Sigmoid colon (tissue), 3 donors: ENCODE measurements at regions not wholly inside any gene's neighbourhood (a gene's known extent, or its start where the extent isn't known, plus 50 kb on each side); places are given as distances from the start of the nearest gene placed in this dataset.

ENCODE experiments used
- POLR2A ChIP-seq, 2 donors: fragments of 450-650 bp; IDR thresholded peaks; one replicate each; pipeline ENCODE4 v1.6.1; 2016; ENCODE audit warnings: antibody characterized with exemption in 2 of 2, mild to moderate bottlenecking in 2 of 2, moderate library complexity in 2 of 2
- TF ChIP-seq, protein P1 (sequence below), 4 experiments: fragments of 450-650 bp in 3 of 4; fragments of 200-600 bp in 1 of 4; IDR thresholded peaks; one replicate each; pipeline ENCODE4 v1.5.1; 2016 to 2019; ENCODE audit warnings: antibody characterized with exemption in 4 of 4, mild to moderate bottlenecking in 3 of 4, moderate library complexity in 2 of 4

DNA sequence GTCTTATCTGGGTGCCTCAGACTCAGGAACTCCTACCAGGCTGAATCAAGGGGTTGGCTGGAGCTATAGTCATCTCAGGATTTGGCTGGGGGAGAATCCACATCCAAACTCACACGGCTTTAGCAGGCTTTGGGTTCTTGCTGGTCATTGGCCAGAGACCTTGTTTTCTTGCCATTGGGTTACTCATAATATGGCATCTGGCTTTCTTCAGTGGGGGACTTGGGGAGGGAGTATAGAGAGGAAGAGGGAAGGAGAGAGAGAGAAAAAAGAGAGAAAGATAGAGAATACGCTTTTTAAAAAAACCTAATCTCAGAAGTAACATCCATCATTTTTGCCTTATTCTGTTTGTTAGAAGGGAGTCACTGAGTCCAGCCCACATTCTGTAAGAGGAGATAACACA is 191.5 kb upstream of the SHISA6 start:
- TF ChIP-seq, protein P1, sequence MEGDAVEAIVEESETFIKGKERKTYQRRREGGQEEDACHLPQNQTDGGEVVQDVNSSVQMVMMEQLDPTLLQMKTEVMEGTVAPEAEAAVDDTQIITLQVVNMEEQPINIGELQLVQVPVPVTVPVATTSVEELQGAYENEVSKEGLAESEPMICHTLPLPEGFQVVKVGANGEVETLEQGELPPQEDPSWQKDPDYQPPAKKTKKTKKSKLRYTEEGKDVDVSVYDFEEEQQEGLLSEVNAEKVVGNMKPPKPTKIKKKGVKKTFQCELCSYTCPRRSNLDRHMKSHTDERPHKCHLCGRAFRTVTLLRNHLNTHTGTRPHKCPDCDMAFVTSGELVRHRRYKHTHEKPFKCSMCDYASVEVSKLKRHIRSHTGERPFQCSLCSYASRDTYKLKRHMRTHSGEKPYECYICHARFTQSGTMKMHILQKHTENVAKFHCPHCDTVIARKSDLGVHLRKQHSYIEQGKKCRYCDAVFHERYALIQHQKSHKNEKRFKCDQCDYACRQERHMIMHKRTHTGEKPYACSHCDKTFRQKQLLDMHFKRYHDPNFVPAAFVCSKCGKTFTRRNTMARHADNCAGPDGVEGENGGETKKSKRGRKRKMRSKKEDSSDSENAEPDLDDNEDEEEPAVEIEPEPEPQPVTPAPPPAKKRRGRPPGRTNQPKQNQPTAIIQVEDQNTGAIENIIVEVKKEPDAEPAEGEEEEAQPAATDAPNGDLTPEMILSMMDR (IDR thresholded peaks at IDR 0.05): no peak
- no peak for TF ChIP-seq POLR2A (IDR thresholded peaks at IDR 0.05)
